OCI-LY7 (cell line): ENCODE measurements at regions not wholly inside any gene's neighbourhood (a gene's known extent, or its start where the extent isn't known, plus 50 kb on each side); places are given as distances from the start of the nearest gene placed in this dataset.

Source experiments
- BruUV-seq: library from RNA; stranded (reverse); fragments of 400-500 nt; replicated peaks from 2 replicates; lab custom pipeline; 2021; lab: Mats Ljungman, UMichigan
- CTCF ChIA-PET: fragments of 300-600 bp; sonication (Branson Sonifier 250); formaldehyde crosslinking; loops from one replicate; lab custom pipeline; 2022; ENCODE audit warnings: antibody characterized with exemption; ENCODE audit not compliant: unreplicated experiment; lab: Charles Lee
- POLR2A ChIA-PET: fragments of 300-600 bp; sonication (Branson Sonifier 250); formaldehyde crosslinking; loops from one replicate; lab custom pipeline; 2022; ENCODE audit warnings: antibody characterized with exemption; lab: Charles Lee
- DNase-seq: peaks from one replicate; pipeline ENCODE4 v3.0.0-alpha.2; 2015; ENCODE audit warnings: low spot score
- H2AFZ ChIP-seq: fragments of 200-600 bp; sonication (generic), shearing (Covaris generic); 2 replicates; pipeline ENCODE4 v1.6.1; 2014; ENCODE audit warnings: mild to moderate bottlenecking, antibody characterized with exemption, low read length, moderate library complexity
- H3K27ac ChIP-seq: fragments of 200-600 bp; sonication (generic); 2 replicates; pipeline ENCODE4 v1.5.1; 2014; ENCODE audit warnings: mixed run types, low read depth, mild to moderate bottlenecking, moderate library complexity, low read length, inconsistent platforms; ENCODE audit not compliant: poor library complexity, severe bottlenecking
- H3K36me3 ChIP-seq: fragments of 200-600 bp; sonication (generic); 2 replicates; pipeline ENCODE4 v1.6.1; 2014; ENCODE audit warnings: mild to moderate bottlenecking, antibody characterized with exemption, low read length, moderate library complexity, mixed read lengths; ENCODE audit not compliant: insufficient read depth
- H3K4me1 ChIP-seq: fragments of 200-600 bp; sonication (generic); 2 replicates; pipeline ENCODE4 v1.5.1; 2014; ENCODE audit warnings: mild to moderate bottlenecking, low read length; ENCODE audit not compliant: insufficient read depth, poor library complexity, severe bottlenecking
- H3K4me2 ChIP-seq: fragments of 200-600 bp; sonication (generic); 2 replicates; pipeline ENCODE4 v1.6.1; 2014; ENCODE audit warnings: mild to moderate bottlenecking, low read length
- H3K4me3 ChIP-seq: fragments of 200-600 bp; sonication (generic); 2 replicates; pipeline ENCODE4 v1.5.1; 2014; ENCODE audit warnings: mild to moderate bottlenecking, low read depth, low read length; ENCODE audit not compliant: poor library complexity, severe bottlenecking
- H3K79me2 ChIP-seq: fragments of 200-600 bp; sonication (generic); 2 replicates; pipeline ENCODE4 v1.6.1; 2016; ENCODE audit warnings: low read depth, mild to moderate bottlenecking, low read length, moderate library complexity, mixed read lengths; ENCODE audit not compliant: insufficient read depth
- H3K9me2 ChIP-seq: fragments of 200-600 bp; sonication (generic); 2 replicates; pipeline ENCODE4 v1.6.1; 2016; ENCODE audit warnings: mild to moderate bottlenecking, low read length, mixed read lengths; ENCODE audit not compliant: insufficient read depth
- H3K9me3 ChIP-seq: fragments of 200-600 bp; sonication (generic); 2 replicates; pipeline ENCODE4 v1.6.1; 2014; ENCODE audit warnings: mild to moderate bottlenecking, mixed run types, low read length, mixed read lengths
- H4K20me1 ChIP-seq: fragments of 200-600 bp; sonication (generic); 2 replicates; pipeline ENCODE4 v1.6.1; 2014; ENCODE audit warnings: mild to moderate bottlenecking, antibody characterized with exemption, low read length, moderate library complexity, mixed read lengths; ENCODE audit not compliant: insufficient read depth
- EZH2phosphoT487 ChIP-seq: fragments of 200-600 bp; sonication (generic); IDR thresholded peaks from 2 replicates; pipeline ENCODE4 v1.6.1; 2018; ENCODE audit warnings: low read depth, borderline replicate concordance, mild to moderate bottlenecking, mixed run types, antibody characterized with exemption, low read length, moderate library complexity, mixed read lengths
- intact Hi-C: fragments of 100-400 bp; cut with micrococcal nuclease; formaldehyde crosslinking; loops from one replicate; pipeline ENCODE4 v1.10.0; 2022; ENCODE audit not compliant: unreplicated experiment
- TF ChIP-seq, protein P1 (sequence below): fragments of 200-600 bp; sonication (generic); conservative IDR thresholded peaks from 2 replicates; pipeline ENCODE4 v1.5.1; 2014; ENCODE audit warnings: mild to moderate bottlenecking, antibody characterized with exemption, low read length, moderate library complexity, mixed read lengths

GRCh38 chr18:10265560-10266333 lies 188.7 kb upstream of the APCDD1 start:
- no peak for DNase-seq
- H3K9me3 ChIP-seq = no peaks in the 10 kb centered on the region
- no peaks in the 10 kb centered on the region for H3K9me2 ChIP-seq
- no peak overlapping the region for H2AFZ ChIP-seq
- intact Hi-C loops = no loop called here
- H3K4me3 ChIP-seq = no peak overlapping the region
- no TSS peak for BruUV-seq
- TF ChIP-seq EZH2phosphoT487 = no peak
- TF ChIP-seq, protein P1, sequence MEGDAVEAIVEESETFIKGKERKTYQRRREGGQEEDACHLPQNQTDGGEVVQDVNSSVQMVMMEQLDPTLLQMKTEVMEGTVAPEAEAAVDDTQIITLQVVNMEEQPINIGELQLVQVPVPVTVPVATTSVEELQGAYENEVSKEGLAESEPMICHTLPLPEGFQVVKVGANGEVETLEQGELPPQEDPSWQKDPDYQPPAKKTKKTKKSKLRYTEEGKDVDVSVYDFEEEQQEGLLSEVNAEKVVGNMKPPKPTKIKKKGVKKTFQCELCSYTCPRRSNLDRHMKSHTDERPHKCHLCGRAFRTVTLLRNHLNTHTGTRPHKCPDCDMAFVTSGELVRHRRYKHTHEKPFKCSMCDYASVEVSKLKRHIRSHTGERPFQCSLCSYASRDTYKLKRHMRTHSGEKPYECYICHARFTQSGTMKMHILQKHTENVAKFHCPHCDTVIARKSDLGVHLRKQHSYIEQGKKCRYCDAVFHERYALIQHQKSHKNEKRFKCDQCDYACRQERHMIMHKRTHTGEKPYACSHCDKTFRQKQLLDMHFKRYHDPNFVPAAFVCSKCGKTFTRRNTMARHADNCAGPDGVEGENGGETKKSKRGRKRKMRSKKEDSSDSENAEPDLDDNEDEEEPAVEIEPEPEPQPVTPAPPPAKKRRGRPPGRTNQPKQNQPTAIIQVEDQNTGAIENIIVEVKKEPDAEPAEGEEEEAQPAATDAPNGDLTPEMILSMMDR = no peak
- H3K4me2 ChIP-seq = no peak overlapping the region
- ChIA-PET CTCF (no interaction called here), POLR2A (no interaction called here)
- H3K27ac ChIP-seq = no peak overlapping the region
- H3K79me2 ChIP-seq = no peaks in the 10 kb centered on the region
- H3K4me1 ChIP-seq = no peaks in the 10 kb centered on the region
- H3K36me3 ChIP-seq = no peaks in the 10 kb centered on the region
- no peaks in the 10 kb centered on the region for H4K20me1 ChIP-seq

- no peaks in the 10 kb centered on the region for H3K79me2 ChIP-seq
Measured at GRCh38 chr18:10266334-10266590, 188.2 kb upstream of the APCDD1 start.

GRCh38 chr18:10269261-10269660 lies 185.2 kb upstream of the APCDD1 start:
- no TSS peak for BruUV-seq
- no peaks in the 10 kb centered on the region for H3K36me3 ChIP-seq
- intact Hi-C loops = no loop called here
- no peak overlapping the region for H3K4me3 ChIP-seq
- H3K9me3 ChIP-seq = no peaks in the 10 kb centered on the region
- H3K79me2 ChIP-seq = no peaks in the 10 kb centered on the region
- no peak overlapping the region for H3K4me2 ChIP-seq
- no peaks in the 10 kb centered on the region for H4K20me1 ChIP-seq
- CTCF ChIA-PET = no interaction called here
- no peak overlapping the region for H3K27ac ChIP-seq
- H2AFZ ChIP-seq = no peak overlapping the region
- no peaks in the 10 kb centered on the region for H3K4me1 ChIP-seq
- POLR2A ChIA-PET = interaction anchor here (0.6 kb wide), 1 partner anchor 38 kb away, joined by 3 read pairs; no protein-coding TSS in a partner anchor
- TF ChIP-seq, protein P1 = no peak
- no peak for TF ChIP-seq EZH2phosphoT487
- no peak for DNase-seq
- H3K9me2 ChIP-seq = no peaks in the 10 kb centered on the region

More at GRCh38 chr18:10266334-10266590, 188.2 kb upstream of the APCDD1 start:
- TF ChIP-seq, protein P1 = no peak
- TF ChIP-seq EZH2phosphoT487 = no peak
- ChIA-PET CTCF (no interaction called here), POLR2A (no interaction called here)
- Histone ChIP-seq H2AFZ (no peak overlapping the region), H3K36me3 (no peaks in the 10 kb centered on the region), H4K20me1 (no peaks in the 10 kb centered on the region), H3K27ac (no peak overlapping the region), H3K9me2 (no peaks in the 10 kb centered on the region), H3K9me3 (no peaks in the 10 kb centered on the region), H3K4me1 (no peaks in the 10 kb centered on the region), H3K4me2 (no peak overlapping the region), H3K4me3 (no peak overlapping the region)
- no TSS peak for BruUV-seq
- intact Hi-C loops = no loop called here
- DNase-seq = no peak
